Neuronal stem cell (in vitro differentiated cells): ENCODE measurements at regions not wholly inside any gene's neighbourhood (a gene's known extent, or its start where the extent isn't known, plus 50 kb on each side); places are given as distances from the start of the nearest gene placed in this dataset.

ENCODE experiments used
- DNase-seq: peaks from one replicate; pipeline ENCODE4 v3.0.0-alpha.2; 2013; ENCODE audit warnings: low spot score
- H2AFZ ChIP-seq: one replicate; pipeline ENCODE4 v1.6.1; 2013; ENCODE audit warnings: mild to moderate bottlenecking, low read length, inconsistent platforms
- H2AK5ac ChIP-seq: 2 replicates; pipeline ENCODE4 v1.6.1; 2013; ENCODE audit warnings: low read depth, mild to moderate bottlenecking, inconsistent platforms, low read length, moderate library complexity, mixed read lengths
- H2BK120ac ChIP-seq: 2 replicates; pipeline ENCODE4 v1.6.1; 2013; ENCODE audit warnings: low read depth, mild to moderate bottlenecking, inconsistent platforms, low read length, moderate library complexity, mixed read lengths
- H2BK12ac ChIP-seq: one replicate; pipeline ENCODE4 v1.6.1; 2013; ENCODE audit warnings: low read length, inconsistent platforms
- H2BK15ac ChIP-seq: 2 replicates; pipeline ENCODE4 v1.6.1; 2013; ENCODE audit warnings: mild to moderate bottlenecking, low read length, inconsistent platforms, mixed read lengths
- H2BK5ac ChIP-seq: one replicate; pipeline ENCODE4 v1.6.1; 2013; ENCODE audit warnings: inconsistent platforms, mild to moderate bottlenecking, low read length, moderate library complexity
- H3K14ac ChIP-seq: one replicate; pipeline ENCODE4 v1.6.1; 2013; ENCODE audit warnings: low read length, inconsistent platforms
- H3K18ac ChIP-seq: 2 replicates; pipeline ENCODE4 v1.6.1; 2013; ENCODE audit warnings: low read length, inconsistent platforms
- H3K23ac ChIP-seq: 2 replicates; pipeline ENCODE4 v1.6.1; 2013; ENCODE audit warnings: low read depth, mild to moderate bottlenecking, mixed read lengths, low read length, inconsistent platforms; ENCODE audit not compliant: poor library complexity
- H3K27ac ChIP-seq: replicated peaks from 3 replicates; pipeline ENCODE4 v1.5.1; 2013; ENCODE audit warnings: low read length, inconsistent platforms
- H3K27me3 ChIP-seq, 3 experiments: 2 replicates each; pipeline ENCODE4 v1.6.1; 2013; ENCODE audit warnings: low read length in 3 of 3, mild to moderate bottlenecking in 2 of 3, inconsistent platforms in 1 of 3, low read depth in 1 of 3, mixed read lengths in 1 of 3, moderate library complexity in 1 of 3; ENCODE audit not compliant: control insufficient read depth in 3 of 3, insufficient read depth in 3 of 3
- H3K36me3 ChIP-seq, 2 donors: replicated peaks in 1 of 2; 2 replicates each; pipeline ENCODE4 v1.6.1; 2013; ENCODE audit warnings: low read length in 2 of 2; ENCODE audit not compliant: control insufficient read depth in 2 of 2, insufficient read depth in 2 of 2
- H3K4ac ChIP-seq: 2 replicates; pipeline ENCODE4 v1.6.1; 2013; ENCODE audit warnings: inconsistent platforms, mild to moderate bottlenecking, low read length, moderate library complexity
- H3K4me1 ChIP-seq, 2 donors: 1 replicate in 1 of 2; 2 replicates in 1 of 2; pipeline ENCODE4 v1.6.1; 2013; ENCODE audit warnings: low read length in 2 of 2, low read depth in 1 of 2; ENCODE audit not compliant: control insufficient read depth in 2 of 2, insufficient read depth in 1 of 2
- H3K4me2 ChIP-seq: one replicate; pipeline ENCODE4 v1.6.1; 2013; ENCODE audit warnings: mild to moderate bottlenecking, low read length, inconsistent platforms; ENCODE audit not compliant: insufficient read depth, poor library complexity, severe bottlenecking
- H3K4me3 ChIP-seq, 2 donors: 2 replicates each; pipeline ENCODE4 v1.5.1; 2013; ENCODE audit warnings: low read length in 2 of 2, mild to moderate bottlenecking in 2 of 2, inconsistent platforms in 1 of 2, moderate library complexity in 1 of 2
- H3K79me1 ChIP-seq: one replicate; pipeline ENCODE4 v1.6.1; 2013; ENCODE audit warnings: low read depth, mild to moderate bottlenecking, inconsistent platforms, low read length, moderate library complexity
- H3K9ac ChIP-seq: one replicate; pipeline ENCODE4 v1.6.1; 2013; ENCODE audit warnings: mild to moderate bottlenecking, low read depth, low read length, inconsistent platforms; ENCODE audit not compliant: poor library complexity
- H3K9me3 ChIP-seq, 2 donors: replicated peaks in 1 of 2; 2 replicates each; pipeline versions ENCODE3 to v1.6.1; 2013; ENCODE audit warnings: low read length in 2 of 2, mild to moderate bottlenecking in 2 of 2, inconsistent platforms in 1 of 2, low read depth in 1 of 2, mixed read lengths in 1 of 2, moderate library complexity in 1 of 2; ENCODE audit not compliant: control insufficient read depth in 2 of 2, insufficient read depth in 1 of 2
- H4K8ac ChIP-seq: one replicate; pipeline ENCODE4 v1.6.1; 2013; ENCODE audit warnings: low read depth, mild to moderate bottlenecking, inconsistent platforms, low read length, moderate library complexity
- H4K91ac ChIP-seq: one replicate; pipeline ENCODE4 v1.6.1; 2013; ENCODE audit warnings: low read length, low read depth, mild to moderate bottlenecking, inconsistent platforms; ENCODE audit not compliant: poor library complexity
- WGBS, 2 donors: extraction: QIAGEN DNeasy Blood & Tissue Kit; methylation state at CpG; one replicate each; pipeline ENCODE4 v1.1.7; 2013; ENCODE audit warnings: missing lambda C conversion rate in 2 of 2, mixed read lengths in 1 of 2; ENCODE audit not compliant: insufficient read length in 2 of 2, insufficient replicate concordance in 1 of 2; ENCODE audit errors: extremely low coverage in 2 of 2; 5-methylcytosine and 5-hydroxymethylcytosine counted together

- Histone ChIP-seq H3K27ac (no peak overlapping the region), H3K18ac (no peak overlapping the region), H3K23ac (no peak overlapping the region), H4K91ac (no peak overlapping the region), H2BK15ac (no peak overlapping the region), H3K14ac (no peak overlapping the region), H2BK120ac (no peak overlapping the region), H2AK5ac (no peak overlapping the region), H2AFZ (peak overlapping the region; percentile 7), H3K9ac (no peak overlapping the region), H3K27me3 (no peaks in the 10 kb centered on the region), H3K79me1 (no peaks in the 10 kb centered on the region), H3K36me3 (no peaks in the 10 kb centered on the region), H3K4ac (no peak overlapping the region), H3K9me3 (peaks cover 2 to 10% of the 10 kb centered on the region in 2 donors), H4K8ac (no peak overlapping the region), H2BK5ac (no peak overlapping the region), H3K4me3 (no peak overlapping the region), H2BK12ac (no peak overlapping the region), H3K4me1 (no peaks in the 10 kb centered on the region), H3K4me2 (no peak overlapping the region)
- no peak for DNase-seq
- WGBS, 2 donors, result no CpG with 5 or more reads among the region's 7 CpGs
These were observed 211.8 kb upstream of the C9orf72 start for GRCh38 chr9:27784847-27785713.

- Histone ChIP-seq H2BK15ac (no peak overlapping the region), H2AK5ac (no peak overlapping the region), H3K79me1 (no peaks in the 10 kb centered on the region), H3K36me3 (no peaks in the 10 kb centered on the region), H3K14ac (no peak overlapping the region), H3K4me2 (no peak overlapping the region), H3K18ac (no peak overlapping the region), H2BK120ac (no peak overlapping the region), H4K8ac (no peak overlapping the region), H3K27ac (no peak overlapping the region), H2BK12ac (no peak overlapping the region), H3K27me3 (no peaks in the 10 kb centered on the region), H3K4ac (no peak overlapping the region), H3K9me3 (peaks cover 2 to 10% of the 10 kb centered on the region in 2 donors), H4K91ac (no peak overlapping the region), H3K23ac (no peak overlapping the region), H2BK5ac (no peak overlapping the region), H3K4me3 (no peak overlapping the region), H2AFZ (no peak overlapping the region), H3K4me1 (no peaks in the 10 kb centered on the region), H3K9ac (no peak overlapping the region)
- DNase-seq, result no peak
These were observed 212.4 kb upstream of the C9orf72 start for GRCh38 chr9:27785714-27786100.

DNA sequence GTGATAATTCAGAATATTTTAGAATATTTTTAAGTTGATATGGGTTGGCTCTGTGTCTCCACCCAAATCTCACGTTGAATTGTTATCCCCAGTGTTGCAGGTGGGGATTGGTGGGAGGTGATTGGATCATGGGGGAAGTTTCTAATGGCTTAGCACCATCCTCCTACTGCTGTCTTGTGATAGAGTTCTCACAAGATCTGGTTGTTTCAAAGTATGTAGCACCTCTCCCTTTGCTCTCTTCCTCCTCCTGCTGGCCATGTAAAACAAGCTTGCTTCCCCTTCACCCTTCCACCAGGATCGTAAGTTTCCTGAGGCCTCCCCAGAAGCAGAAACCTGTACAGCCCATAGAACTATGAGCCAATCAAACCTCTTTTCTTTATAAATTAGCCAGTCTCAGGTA, 214.6 kb upstream of the C9orf72 start:
- H2AK5ac ChIP-seq, result no peak overlapping the region
- WGBS, 2 donors, result no CpG with 5 or more reads among the region's 2 CpGs
- no peak for DNase-seq

GRCh38 chr9:27791311-27791710, 218.0 kb upstream of the C9orf72 start:
- no peak overlapping the region for H2BK5ac ChIP-seq
- H3K23ac ChIP-seq, result no peak overlapping the region
- no peak overlapping the region for H3K4me3 ChIP-seq
- H3K4me1 ChIP-seq, result no peaks in the 10 kb centered on the region
- no peak overlapping the region for H2BK120ac ChIP-seq
- no peaks in the 10 kb centered on the region for H3K36me3 ChIP-seq
- no peak overlapping the region for H4K91ac ChIP-seq
- H3K14ac ChIP-seq, result no peak overlapping the region
- H3K4ac ChIP-seq, result no peak overlapping the region
- no CpG with 5 or more reads among the region's 1 CpG for WGBS, 2 donors
- no peak overlapping the region for H2BK12ac ChIP-seq
- no peaks in the 10 kb centered on the region for H3K27me3 ChIP-seq
- H3K9me3 ChIP-seq, result peaks cover 2 to 10% of the 10 kb centered on the region in 2 donors
- H2AK5ac ChIP-seq, result no peak overlapping the region
- no peak overlapping the region for H4K8ac ChIP-seq
- H3K27ac ChIP-seq, result no peak overlapping the region
- H3K18ac ChIP-seq, result no peak overlapping the region
- H2BK15ac ChIP-seq, result no peak overlapping the region
- no peak for DNase-seq
- H3K4me2 ChIP-seq, result no peak overlapping the region
- H3K79me1 ChIP-seq, result no peaks in the 10 kb centered on the region
- no peak overlapping the region for H3K9ac ChIP-seq
- H2AFZ ChIP-seq, result no peak overlapping the region

More for the DNA sequence above, 214.6 kb upstream of the C9orf72 start:
- Histone ChIP-seq H4K91ac (no peak overlapping the region), H3K4me2 (no peak overlapping the region), H4K8ac (no peak overlapping the region), H3K36me3 (no peaks in the 10 kb centered on the region), H3K4me3 (no peak overlapping the region), H3K18ac (no peak overlapping the region), H3K9me3 (peaks cover 2 to 10% of the 10 kb centered on the region in 2 donors), H3K27me3 (no peaks in the 10 kb centered on the region), H3K9ac (no peak overlapping the region), H3K79me1 (no peaks in the 10 kb centered on the region), H2BK120ac (no peak overlapping the region), H3K4me1 (no peaks in the 10 kb centered on the region), H2BK12ac (no peak overlapping the region), H2AFZ (no peak overlapping the region), H3K23ac (no peak overlapping the region), H2BK5ac (no peak overlapping the region), H3K4ac (no peak overlapping the region), H3K14ac (no peak overlapping the region), H3K27ac (no peak overlapping the region), H2BK15ac (no peak overlapping the region)
